NOMO-1 treated with dmso at 0.1 percent for 144 hours (cell line): ENCODE measurements at regions not wholly inside any gene's neighbourhood (a gene's known extent, or its start where the extent isn't known, plus 50 kb on each side); places are given as distances from the start of the nearest gene placed in this dataset.

Experiments
- DNase-seq: peaks from one replicate; lab custom pipeline; 2025; ENCODE audit not compliant: unreplicated experiment; lab: John Stamatoyannopoulos, UW

GRCh38 chr10:31720546-31720945 is 208.1 kb downstream of the ARHGAP12 start:
- no peak for DNase-seq

- DNase-seq, result no peak
Measured at GRCh38 chr10:31709476-31709875, 219.2 kb downstream of the ARHGAP12 start.

DNA sequence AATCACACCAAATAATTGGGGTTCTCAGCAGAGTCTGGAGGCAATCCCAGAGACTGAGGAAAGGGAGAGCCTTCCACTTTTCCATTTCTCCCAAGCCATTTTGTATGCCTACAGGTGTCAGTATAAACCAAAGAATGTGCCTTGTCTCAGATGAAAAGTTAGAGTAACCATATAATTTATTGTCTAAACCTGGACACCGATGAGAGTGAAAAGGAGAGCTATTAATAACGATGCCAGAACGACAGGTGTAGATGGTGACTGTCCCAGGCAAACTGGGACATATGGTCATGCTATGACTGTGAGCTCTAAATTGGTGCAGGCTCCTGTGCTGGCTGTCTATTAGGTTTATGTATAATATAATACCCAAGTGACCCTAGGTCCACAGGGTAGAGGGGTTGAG is 219.6 kb downstream of the ARHGAP12 start:
- DNase-seq, result no peak

GRCh38 chr10:31708474-31708873 is 220.2 kb downstream of the ARHGAP12 start:
- no peak for DNase-seq

- no peak for DNase-seq
Measured at GRCh38 chr10:31708046-31708445, 220.6 kb downstream of the ARHGAP12 start.

DNA sequence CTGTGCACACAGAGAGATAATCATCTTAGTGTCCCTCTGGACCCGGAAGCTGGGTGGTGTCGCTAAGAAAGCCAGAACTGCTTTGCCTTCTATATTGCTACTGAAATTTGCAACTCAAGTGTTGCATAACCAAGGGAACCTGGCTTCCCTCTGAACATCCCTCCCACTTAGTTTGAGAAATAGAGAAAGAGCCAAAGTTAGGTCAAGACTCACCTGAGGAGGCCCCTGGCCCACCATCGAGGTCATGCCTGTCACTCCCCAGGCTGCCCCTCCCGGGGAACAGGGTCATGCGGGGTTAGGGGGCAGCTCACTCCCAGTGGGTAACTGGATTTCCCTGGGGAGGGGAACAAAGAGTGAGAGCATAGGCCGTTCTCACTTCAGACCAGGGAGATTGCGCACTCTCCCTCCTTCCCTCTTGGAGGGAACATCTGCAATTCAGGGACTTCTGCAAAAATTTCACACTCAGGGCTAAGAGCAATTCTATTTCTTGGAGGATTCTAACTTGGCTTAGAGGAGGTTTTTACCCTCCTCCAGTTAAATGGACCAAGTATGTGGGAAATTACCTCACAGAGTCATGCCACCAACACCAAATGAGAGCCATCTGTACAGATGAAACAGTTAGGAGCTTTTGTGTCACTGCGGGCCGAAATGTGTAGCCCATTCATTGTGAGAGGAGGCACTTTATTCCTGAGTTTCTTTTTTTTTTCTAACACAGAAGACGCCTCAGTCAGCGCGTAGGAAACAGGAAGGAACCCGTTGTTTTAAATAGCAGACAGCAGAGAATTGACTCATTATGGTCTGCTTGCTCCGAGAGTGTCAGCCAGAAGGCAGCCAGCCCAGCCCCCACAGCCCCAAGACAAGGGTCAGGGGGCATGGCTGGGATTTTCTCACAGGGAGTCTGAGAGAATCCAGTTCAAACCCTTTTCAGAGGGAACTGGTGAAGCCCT is 221.3 kb downstream of the ARHGAP12 start:
- DNase-seq, result peak; percentile 72

DNA sequence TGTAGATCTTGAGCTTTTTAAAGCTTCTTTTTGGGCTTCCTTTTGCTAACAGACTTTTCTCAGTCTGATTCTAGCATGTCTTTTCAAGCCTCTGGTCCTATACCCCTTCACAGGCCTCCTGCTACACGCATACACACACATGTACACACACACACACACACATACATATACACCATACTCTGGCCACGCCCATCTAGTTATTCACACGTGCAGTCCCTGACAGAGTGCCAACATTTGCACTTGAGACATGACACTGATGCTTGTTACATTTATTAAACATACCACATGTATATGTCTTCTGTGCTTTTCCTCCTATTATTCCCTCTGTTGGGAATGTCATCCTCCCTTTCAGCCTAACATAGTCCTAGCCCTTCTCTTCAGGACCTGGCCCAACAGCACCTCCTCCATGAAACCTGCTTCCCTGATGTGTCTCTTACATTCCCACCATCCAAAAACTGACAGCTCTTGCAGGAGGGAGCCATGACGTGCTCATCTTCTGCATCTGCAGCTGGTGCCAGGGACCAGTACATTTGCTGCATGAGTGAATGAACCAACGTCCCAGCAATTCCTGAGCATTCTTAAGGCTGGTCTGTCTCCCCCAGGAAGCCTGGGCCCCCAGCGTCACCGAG is 222.1 kb downstream of the ARHGAP12 start:
- DNase-seq, result no peak

GRCh38 chr10:31705136-31705535 is 223.5 kb downstream of the ARHGAP12 start:
- no peak for DNase-seq

DNA sequence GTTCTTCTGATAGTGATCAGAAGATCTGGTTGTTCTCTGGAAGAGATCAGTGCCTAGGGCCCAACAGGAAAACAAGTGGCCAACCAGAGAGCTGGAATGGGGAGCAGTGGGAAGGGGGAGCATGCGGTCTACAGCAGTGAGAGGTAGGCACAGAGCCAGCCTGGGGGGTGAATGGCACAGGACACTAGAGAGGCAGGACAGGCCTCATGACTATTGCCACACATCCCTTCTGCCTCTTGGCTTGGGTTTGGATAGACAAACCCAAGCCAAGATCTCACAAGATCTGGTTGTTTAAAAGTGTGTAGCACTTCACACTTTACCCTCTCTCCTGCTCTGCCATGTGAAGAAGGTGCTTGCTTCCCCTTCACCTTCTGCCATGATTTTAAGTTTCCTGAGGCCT is 224.4 kb downstream of the ARHGAP12 start:
- DNase-seq, result no peak

GRCh38 chr10:31702954-31703353 is 225.7 kb downstream of the ARHGAP12 start:
- no peak for DNase-seq

DNA sequence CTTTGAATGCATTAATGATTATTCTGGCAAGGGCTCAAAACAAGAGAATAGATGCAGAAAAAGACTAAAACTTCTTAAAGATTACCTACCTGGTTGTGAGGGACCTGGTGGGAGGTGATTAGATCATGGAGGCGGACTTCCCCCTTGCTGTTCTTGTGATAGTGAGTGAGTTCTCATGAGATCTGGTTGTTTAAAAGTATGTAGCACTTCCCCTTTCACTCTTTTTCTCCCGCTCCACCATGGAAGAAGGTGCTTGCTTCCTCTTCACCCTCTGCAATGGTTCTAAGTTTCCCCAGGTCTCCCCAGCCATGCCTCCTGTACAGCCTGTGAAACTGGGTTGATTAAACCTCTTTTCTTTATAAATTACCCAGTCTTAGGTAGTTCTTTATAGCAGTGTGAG is 226.6 kb downstream of the ARHGAP12 start:
- DNase-seq, result peak; percentile 20

- no peak for DNase-seq
Measured at GRCh38 chr10:31701546-31701945, 227.1 kb downstream of the ARHGAP12 start.

DNA sequence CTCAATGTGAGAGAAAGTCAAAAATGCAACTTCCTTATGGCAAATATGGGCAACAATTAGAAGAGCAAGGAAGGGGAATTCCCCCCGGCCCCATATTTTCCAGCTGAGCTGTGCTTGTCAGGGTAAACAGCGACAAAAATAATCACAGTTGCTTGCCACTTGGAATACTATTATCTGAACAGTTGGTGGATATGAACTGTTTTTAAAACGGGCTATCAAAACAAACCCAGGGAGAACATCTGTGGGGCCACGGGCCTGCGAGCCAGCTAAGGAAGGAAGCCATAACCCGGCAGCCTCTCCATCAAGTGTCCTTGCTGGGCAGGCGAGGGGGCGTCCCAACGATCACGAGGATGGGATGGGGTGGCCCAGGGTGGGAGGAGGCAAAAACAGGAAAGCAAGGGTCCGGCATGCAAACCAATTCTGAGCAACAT is 228.4 kb downstream of the ARHGAP12 start:
- DNase-seq, result no peak

- DNase-seq, result no peak
Measured at GRCh38 chr10:31698181-31698830, 230.3 kb downstream of the ARHGAP12 start.

- DNase-seq, result no peak
Measured at GRCh38 chr10:31697271-31698180, 231.1 kb downstream of the ARHGAP12 start.

GRCh38 chr10:31694929-31695837 is 233.4 kb downstream of the ARHGAP12 start:
- DNase-seq, result no peak

- no peak for DNase-seq
Measured at GRCh38 chr10:31694126-31694685, 234.4 kb downstream of the ARHGAP12 start.

DNA sequence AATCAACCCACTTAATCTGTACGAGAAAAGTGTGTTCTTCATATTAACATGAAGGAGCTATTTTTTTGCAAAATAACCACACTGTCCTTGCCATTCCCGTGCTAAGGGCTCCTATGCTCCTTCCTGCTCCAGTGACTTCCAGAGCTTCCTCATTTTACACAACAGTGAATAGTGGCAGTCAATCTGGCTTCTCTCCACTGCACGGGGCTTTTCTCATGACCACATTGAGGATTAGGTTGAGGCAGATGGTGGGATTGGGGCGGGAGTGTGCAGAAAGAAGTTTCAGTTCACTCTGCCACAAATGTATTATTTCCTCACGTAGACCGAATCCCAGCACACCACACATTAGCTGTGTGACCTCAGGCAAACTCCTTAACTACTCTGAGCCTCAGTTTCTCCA is 235.1 kb downstream of the ARHGAP12 start:
- no peak for DNase-seq

- no peak for DNase-seq
Measured at GRCh38 chr10:31689233-31689632, 239.4 kb downstream of the ARHGAP12 start.
